Lower leg skin (tissue), 3 donors: ENCODE measurements at regions not wholly inside any gene's neighbourhood (a gene's known extent, or its start where the extent isn't known, plus 50 kb on each side); places are given as distances from the start of the nearest gene placed in this dataset.

Experiments used
- POLR2A ChIP-seq, 2 donors: fragments of 450-650 bp; IDR thresholded peaks; one replicate each; pipeline ENCODE4 v1.6.1; 2016 to 2017; ENCODE audit warnings: antibody characterized with exemption in 2 of 2, mild to moderate bottlenecking in 1 of 2, moderate library complexity in 1 of 2
- TF ChIP-seq, protein P1 (sequence below), 3 donors: fragments of 450-650 bp; IDR thresholded peaks; one replicate each; pipeline ENCODE4 v1.5.1; 2016; ENCODE audit warnings: antibody characterized with exemption in 3 of 3, mild to moderate bottlenecking in 3 of 3, moderate library complexity in 2 of 3

DNA sequence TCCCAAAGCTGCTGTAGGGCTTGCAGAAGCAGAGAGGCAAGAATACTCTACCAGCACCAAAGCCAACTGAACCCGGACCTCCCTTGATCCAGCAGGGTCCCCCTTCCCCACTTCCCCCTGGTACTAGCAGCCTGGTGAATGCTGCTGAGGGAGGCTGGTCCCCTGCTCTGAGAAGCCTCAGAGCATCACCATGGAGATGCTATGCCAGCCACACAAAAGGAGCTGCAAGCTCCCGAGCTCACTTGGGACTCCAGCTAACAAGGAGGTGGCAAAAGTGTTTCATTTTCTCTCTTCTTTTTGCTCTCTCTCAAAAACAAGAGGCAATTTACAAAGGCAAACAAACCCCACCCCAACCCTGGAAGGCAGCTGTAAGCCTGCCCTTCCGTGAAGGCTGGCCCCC is 509.8 kb downstream of the BUD13 start:
- TF ChIP-seq, protein P1, sequence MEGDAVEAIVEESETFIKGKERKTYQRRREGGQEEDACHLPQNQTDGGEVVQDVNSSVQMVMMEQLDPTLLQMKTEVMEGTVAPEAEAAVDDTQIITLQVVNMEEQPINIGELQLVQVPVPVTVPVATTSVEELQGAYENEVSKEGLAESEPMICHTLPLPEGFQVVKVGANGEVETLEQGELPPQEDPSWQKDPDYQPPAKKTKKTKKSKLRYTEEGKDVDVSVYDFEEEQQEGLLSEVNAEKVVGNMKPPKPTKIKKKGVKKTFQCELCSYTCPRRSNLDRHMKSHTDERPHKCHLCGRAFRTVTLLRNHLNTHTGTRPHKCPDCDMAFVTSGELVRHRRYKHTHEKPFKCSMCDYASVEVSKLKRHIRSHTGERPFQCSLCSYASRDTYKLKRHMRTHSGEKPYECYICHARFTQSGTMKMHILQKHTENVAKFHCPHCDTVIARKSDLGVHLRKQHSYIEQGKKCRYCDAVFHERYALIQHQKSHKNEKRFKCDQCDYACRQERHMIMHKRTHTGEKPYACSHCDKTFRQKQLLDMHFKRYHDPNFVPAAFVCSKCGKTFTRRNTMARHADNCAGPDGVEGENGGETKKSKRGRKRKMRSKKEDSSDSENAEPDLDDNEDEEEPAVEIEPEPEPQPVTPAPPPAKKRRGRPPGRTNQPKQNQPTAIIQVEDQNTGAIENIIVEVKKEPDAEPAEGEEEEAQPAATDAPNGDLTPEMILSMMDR (IDR thresholded peaks at IDR 0.05), result no peak
- TF ChIP-seq POLR2A (IDR thresholded peaks at IDR 0.05), result no peak
